ENCODE measurements at regions not wholly inside any gene's neighbourhood (a gene's known extent, or its start where the extent isn't known, plus 50 kb on each side); places are given as distances from the start of the nearest gene placed in this dataset.
"Not testable (repeated sequence)": the region's sequence is repeated elsewhere in the genome, so short reads cannot be mapped to it uniquely, and the experiment has no call there.

GRCh38 chr13:91054902-91055301 lies 292.6 kb upstream of the MIR17HG start (continued):
- TF ChIP-seq FOXJ3 (CRISPR knock-in tag; IDR thresholded peaks at IDR 0.05; ENCODE audit: borderline replicate concordance): no peak
- no peak for TF ChIP-seq PRRX2 (CRISPR knock-in tag; IDR thresholded peaks at IDR 0.05)
- TF ChIP-seq ZMAT4 (CRISPR knock-in tag; IDR thresholded peaks at IDR 0.05): no peak
- no peak for TF ChIP-seq USF2 (CRISPR knock-in tag; IDR thresholded peaks at IDR 0.05)
- no peak for TF ChIP-seq ERG (CRISPR knock-in tag; IDR thresholded peaks at IDR 0.05)

GRCh38 chr13:91056746-91057145 lies 290.7 kb upstream of the MIR17HG start:
- POLR2A ChIA-PET: no interaction called here
- DNase-seq (ENCODE audit: low spot score) (no peak), ATAC-seq (no peak; the same call in 1 of the 2 replicates)
- Mint-ChIP-seq H3K4me3 (no peak overlapping the region), H3K36me3 (peaks cover 3% of the 10 kb centered on the region; the same call in 1 of the 2 replicates), H3K27ac (no peak overlapping the region), H3K4me1 (peaks cover 17% of the 10 kb centered on the region), H3K9me3 (peaks cover 5% of the 10 kb centered on the region), H3K27me3 (ENCODE audit: low read depth) (no peaks in the 10 kb centered on the region)
- no peak for TF ChIP-seq SP1 (CRISPR knock-in tag; conservative IDR thresholded peaks at IDR 0.05)
- no peak for TF ChIP-seq CDX4 (CRISPR knock-in tag; IDR thresholded peaks at IDR 0.05; ENCODE audit: borderline replicate concordance)
- TF ChIP-seq ESRRA (CRISPR knock-in tag; IDR thresholded peaks at IDR 0.05; ENCODE audit: borderline replicate concordance): no peak
- no peak for TF ChIP-seq IRF1 (CRISPR knock-in tag; IDR thresholded peaks at IDR 0.05)
- TF ChIP-seq TEAD1 (CRISPR knock-in tag; IDR thresholded peaks at IDR 0.05): no peak
- CTCF ChIA-PET: no interaction called here

GRCh38 chr13:91057507-91057906 lies 290.0 kb upstream of the MIR17HG start:
- ATAC-seq; H3K9me3 Mint-ChIP-seq; POLR2A ChIA-PET; H3K4me3 Mint-ChIP-seq; H3K27ac Mint-ChIP-seq; H3K27me3 Mint-ChIP-seq (ENCODE audit: low read depth); H3K36me3 Mint-ChIP-seq; DNase-seq (ENCODE audit: low spot score): not testable (repeated sequence)
- H3K4me1 Mint-ChIP-seq: peaks cover 17% of the 10 kb centered on the region
- CTCF ChIA-PET: interaction anchor here (1.2 kb wide), 1 partner anchor 20 kb away, joined by 5 read pairs; no protein-coding TSS in a partner anchor

- peaks cover 3% of the 10 kb centered on the region; the same call in 1 of the 2 replicates for H3K36me3 Mint-ChIP-seq
- peak; percentile 15 for DNase-seq (ENCODE audit: low spot score)
- peaks cover 5% of the 10 kb centered on the region for H3K9me3 Mint-ChIP-seq
- peaks cover 17% of the 10 kb centered on the region for H3K4me1 Mint-ChIP-seq
- peak; percentile 85 for ATAC-seq
- no peak overlapping the region for H3K4me3 Mint-ChIP-seq
- ChIA-PET CTCF (interaction anchor here (1.1 to 1.2 kb wide), 2 partner anchors 11 to 20 kb away, joined by 4 to 5 read pairs; no protein-coding TSS in a partner anchor), POLR2A (no interaction called here)
- no peaks in the 10 kb centered on the region for H3K27me3 Mint-ChIP-seq (ENCODE audit: low read depth)
- H3K27ac Mint-ChIP-seq: no peak overlapping the region
- TF ChIP-seq SMAD3 (CRISPR knock-in tag; IDR thresholded peaks at IDR 0.05; ENCODE audit: borderline replicate concordance) (no peak), STAT6 (CRISPR knock-in tag; conservative IDR thresholded peaks at IDR 0.05; ENCODE audit: low read depth) (no peak), PREB (CRISPR knock-in tag; IDR thresholded peaks at IDR 0.05; ENCODE audit: borderline replicate concordance) (no peak), KAT7 (CRISPR knock-in tag; IDR thresholded peaks at IDR 0.05; ENCODE audit: borderline replicate concordance) (no peak), ZNF532 (CRISPR knock-in tag; IDR thresholded peaks at IDR 0.05; ENCODE audit: borderline replicate concordance) (no peak), NR2C2 (CRISPR knock-in tag; IDR thresholded peaks at IDR 0.05) (no peak)
Measured at GRCh38 chr13:91058066-91058465, 289.4 kb upstream of the MIR17HG start.
